ENCODE measurements at regions not wholly inside any gene's neighbourhood (a gene's known extent, or its start where the extent isn't known, plus 50 kb on each side); places are given as distances from the start of the nearest gene placed in this dataset.

DNA sequence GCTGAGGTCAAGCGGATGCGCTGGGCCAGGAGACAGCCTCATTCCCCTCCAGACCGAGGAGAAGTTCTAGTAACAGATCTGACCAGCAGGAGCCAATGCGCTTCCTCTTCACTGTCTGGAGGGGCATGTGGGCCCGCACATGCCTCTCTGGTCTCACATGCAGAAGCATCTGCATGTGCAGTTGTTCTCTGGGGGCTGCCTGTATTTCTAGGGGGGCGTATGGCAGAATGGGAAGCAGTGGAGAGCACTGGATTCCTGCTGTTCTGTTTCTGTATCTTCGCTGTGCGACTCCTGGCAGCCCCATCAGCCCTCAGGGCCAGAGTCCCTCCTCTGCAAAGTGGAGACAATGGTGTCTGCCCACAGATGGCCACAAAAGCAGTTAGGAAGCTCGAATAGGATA, 170.4 kb upstream of the IQSEC1 start:
- no peaks in the 10 kb centered on the region for H3K4me1 ChIP-seq (ENCODE audit: insufficient read depth)
- no peaks in the 10 kb centered on the region for H3K9me3 ChIP-seq
- H3K27ac ChIP-seq = no peak overlapping the region
- TF ChIP-seq POLR2A (IDR thresholded peaks at IDR 0.05) (no peak), EP300 (IDR thresholded peaks at IDR 0.05) (no peak)
- TF ChIP-seq, protein P1, sequence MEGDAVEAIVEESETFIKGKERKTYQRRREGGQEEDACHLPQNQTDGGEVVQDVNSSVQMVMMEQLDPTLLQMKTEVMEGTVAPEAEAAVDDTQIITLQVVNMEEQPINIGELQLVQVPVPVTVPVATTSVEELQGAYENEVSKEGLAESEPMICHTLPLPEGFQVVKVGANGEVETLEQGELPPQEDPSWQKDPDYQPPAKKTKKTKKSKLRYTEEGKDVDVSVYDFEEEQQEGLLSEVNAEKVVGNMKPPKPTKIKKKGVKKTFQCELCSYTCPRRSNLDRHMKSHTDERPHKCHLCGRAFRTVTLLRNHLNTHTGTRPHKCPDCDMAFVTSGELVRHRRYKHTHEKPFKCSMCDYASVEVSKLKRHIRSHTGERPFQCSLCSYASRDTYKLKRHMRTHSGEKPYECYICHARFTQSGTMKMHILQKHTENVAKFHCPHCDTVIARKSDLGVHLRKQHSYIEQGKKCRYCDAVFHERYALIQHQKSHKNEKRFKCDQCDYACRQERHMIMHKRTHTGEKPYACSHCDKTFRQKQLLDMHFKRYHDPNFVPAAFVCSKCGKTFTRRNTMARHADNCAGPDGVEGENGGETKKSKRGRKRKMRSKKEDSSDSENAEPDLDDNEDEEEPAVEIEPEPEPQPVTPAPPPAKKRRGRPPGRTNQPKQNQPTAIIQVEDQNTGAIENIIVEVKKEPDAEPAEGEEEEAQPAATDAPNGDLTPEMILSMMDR (IDR thresholded peaks at IDR 0.05) = no peak
- H3K4me3 ChIP-seq = no peak overlapping the region
- no peak for DNase-seq
- 70 to 74% (median 71%) methylated on average over 9 of the region's 9 CpGs for WGBS, 3 donors
- no peaks in the 10 kb centered on the region for H3K27me3 ChIP-seq
- H3K36me3 ChIP-seq = no peaks in the 10 kb centered on the region
- intact Hi-C loops (cut with DNase I) = no loop called here

- 87 to 90% (median 90%) methylated on average over 8 of the region's 8 CpGs for WGBS, 3 donors
- DNase-seq = no peak
- Histone ChIP-seq H3K27ac (no peak overlapping the region), H3K9me3 (no peaks in the 10 kb centered on the region), H3K27me3 (no peaks in the 10 kb centered on the region), H3K36me3 (no peaks in the 10 kb centered on the region), H3K4me1 (ENCODE audit: insufficient read depth) (no peaks in the 10 kb centered on the region), H3K4me3 (no peak overlapping the region)
- TF ChIP-seq, protein P1 (IDR thresholded peaks at IDR 0.05) = no peak
- no peak for TF ChIP-seq EP300 (IDR thresholded peaks at IDR 0.05)
- no peak for TF ChIP-seq POLR2A (IDR thresholded peaks at IDR 0.05)
- intact Hi-C loops (cut with DNase I) = no loop called here
Measured at GRCh38 chr3:13242364-13242737, 169.1 kb upstream of the IQSEC1 start.

GRCh38 chr3:13241621-13242363, 168.6 kb upstream of the IQSEC1 start:
- H3K36me3 ChIP-seq = no peaks in the 10 kb centered on the region
- TF ChIP-seq, protein P1 (IDR thresholded peaks at IDR 0.05) = no peak
- TF ChIP-seq EP300 (IDR thresholded peaks at IDR 0.05) (no peak), POLR2A (IDR thresholded peaks at IDR 0.05) (no peak)
- DNase-seq = no peak
- H3K4me1 ChIP-seq (ENCODE audit: insufficient read depth) = no peaks in the 10 kb centered on the region
- WGBS, 3 donors = 74 to 87% (median 85%) methylated on average over 18 of the region's 18 CpGs
- no peaks in the 10 kb centered on the region for H3K9me3 ChIP-seq
- no peaks in the 10 kb centered on the region for H3K27me3 ChIP-seq
- intact Hi-C loops (cut with DNase I) = no loop called here
- no peak overlapping the region for H3K27ac ChIP-seq
- H3K4me3 ChIP-seq = no peak overlapping the region

- Histone ChIP-seq H3K4me1 (ENCODE audit: insufficient read depth) (no peaks in the 10 kb centered on the region), H3K4me3 (no peak overlapping the region), H3K27ac (no peak overlapping the region), H3K36me3 (no peaks in the 10 kb centered on the region), H3K27me3 (no peaks in the 10 kb centered on the region), H3K9me3 (no peaks in the 10 kb centered on the region)
- DNase-seq = no peak
- WGBS, 3 donors = 75 to 83% (median 82%) methylated on average over 17 of the region's 17 CpGs
- no peak for TF ChIP-seq EP300 (IDR thresholded peaks at IDR 0.05)
- no peak for TF ChIP-seq POLR2A (IDR thresholded peaks at IDR 0.05)
- TF ChIP-seq, protein P1 (IDR thresholded peaks at IDR 0.05) = no peak
- intact Hi-C loops (cut with DNase I) = no loop called here
Measured at GRCh38 chr3:13240928-13241618, 167.8 kb upstream of the IQSEC1 start.

Measured in ovary (tissue), 7 donors.